Erythroblast (primary cell): ENCODE measurements at regions not wholly inside any gene's neighbourhood (a gene's known extent, or its start where the extent isn't known, plus 50 kb on each side); places are given as distances from the start of the nearest gene placed in this dataset.

Experiments
- DNase-seq, 2 experiments: peaks; one replicate each; lab custom pipeline; 2025; lab: John Stamatoyannopoulos, UW
- GATA1 ChIP-seq: IDR thresholded peaks from 2 replicates; pipeline ENCODE4 v1.6.1; 2011; ENCODE audit warnings: low read depth, mild to moderate bottlenecking, control low read depth, low read length, moderate library complexity
- POLR2A ChIP-seq: IDR thresholded peaks from 2 replicates; pipeline ENCODE4 v1.6.1; 2011; ENCODE audit warnings: mild to moderate bottlenecking, low read length

GRCh38 chr11:97354026-97354425 is 964.2 kb downstream of the JRKL start:
- TF ChIP-seq POLR2A (no peak), GATA1 (no peak)
- DNase-seq: no peak

GRCh38 chr11:97354576-97354975 is 964.8 kb downstream of the JRKL start:
- no peak for TF ChIP-seq POLR2A
- no peak for TF ChIP-seq GATA1
- DNase-seq: no peak

- TF ChIP-seq POLR2A: no peak
- no peak for TF ChIP-seq GATA1
Measured at GRCh38 chr11:97355230-97355629, 965.4 kb downstream of the JRKL start.

GRCh38 chr11:97356144-97356543 is 966.3 kb downstream of the JRKL start:
- TF ChIP-seq POLR2A (no peak), GATA1 (no peak)
- no peak for DNase-seq

More at GRCh38 chr11:97355230-97355629, 965.4 kb downstream of the JRKL start:
- no peak for DNase-seq

GRCh38 chr11:97359016-97359415 is 969.2 kb downstream of the JRKL start:
- DNase-seq: no peak
- no peak for TF ChIP-seq POLR2A
- TF ChIP-seq GATA1: no peak

- DNase-seq: no peak
- TF ChIP-seq GATA1: no peak
- no peak for TF ChIP-seq POLR2A
Measured at GRCh38 chr11:97361812-97362378, 972.1 kb downstream of the JRKL start.

GRCh38 chr11:97363331-97363730 is 973.5 kb downstream of the JRKL start:
- no peak for TF ChIP-seq GATA1
- TF ChIP-seq POLR2A: no peak
- DNase-seq: no peak

GRCh38 chr11:97364047-97364446 is 974.2 kb downstream of the JRKL start:
- DNase-seq: no peak
- no peak for TF ChIP-seq GATA1
- no peak for TF ChIP-seq POLR2A

- no peak for DNase-seq
- TF ChIP-seq GATA1 (no peak), POLR2A (no peak)
Measured at GRCh38 chr11:97367406-97368083, 977.7 kb downstream of the JRKL start.

- TF ChIP-seq POLR2A: no peak
- no peak for TF ChIP-seq GATA1
- DNase-seq: no peak
Measured at GRCh38 chr11:97389270-97389669, 999.5 kb downstream of the JRKL start.

- DNase-seq: no peak
- TF ChIP-seq GATA1 (no peak), POLR2A (no peak)
Measured at GRCh38 chr11:97398246-97398645, 1008.4 kb downstream of the JRKL start.

- no peak for TF ChIP-seq GATA1
- no peak for TF ChIP-seq POLR2A
- DNase-seq: no peak
Measured at GRCh38 chr11:97409141-97409540, 1019.3 kb downstream of the JRKL start.

GRCh38 chr11:97414801-97415200 is 1025.0 kb downstream of the JRKL start:
- TF ChIP-seq POLR2A (no peak), GATA1 (no peak)
- DNase-seq: no peak

- no peak for DNase-seq
- TF ChIP-seq GATA1: no peak
- TF ChIP-seq POLR2A: no peak
Measured at GRCh38 chr11:97419729-97420128, 1029.9 kb downstream of the JRKL start.
